ENCODE measurements at regions not wholly inside any gene's neighbourhood (a gene's known extent, or its start where the extent isn't known, plus 50 kb on each side); places are given as distances from the start of the nearest gene placed in this dataset.

DNA sequence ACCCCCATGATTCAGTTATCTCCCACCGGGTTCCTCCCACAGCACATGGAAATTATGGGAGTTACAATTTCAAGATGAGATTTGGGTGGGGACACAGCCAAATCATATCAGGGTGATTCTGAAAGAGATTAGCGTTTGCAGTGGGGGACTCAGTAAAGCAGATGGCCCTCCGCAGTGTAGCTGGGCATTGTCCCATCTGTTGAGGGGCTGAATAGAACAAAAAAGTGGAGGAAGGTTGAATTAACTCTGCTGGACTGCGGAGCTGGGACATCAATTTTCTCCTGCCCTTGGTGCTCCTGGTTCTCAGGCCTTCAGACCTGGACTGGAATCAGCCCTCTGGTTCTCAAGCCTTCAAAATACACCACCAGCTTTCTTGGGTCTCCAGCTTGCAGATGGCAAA is 55.2 kb upstream of the CACNA1A start:
- POLR2A ChIA-PET = no interaction called here
- Histone ChIP-seq H3K27ac (ENCODE audit: low read depth in 2 of 2, low read length in 1 of 2) (no peak overlapping the region), H3K4me1 (ENCODE audit: control insufficient read depth in 1 of 2, insufficient read depth in 2 of 2, low read depth in 1 of 2, low read length in 1 of 2) (no peaks in the 10 kb centered on the region), H3K9ac (no peak overlapping the region), H3K9me2 (no peaks in the 10 kb centered on the region), H3K4me2 (no peak overlapping the region), H4K20me1 (ENCODE audit: insufficient read depth) (no peaks in the 10 kb centered on the region), H2AFZ (ENCODE audit: low read depth) (no peak overlapping the region), H3F3A (replicated peaks; ENCODE audit: insufficient read depth) (no peaks in the 10 kb centered on the region), H3K4me3 (ENCODE audit: low read depth in 2 of 2, low read length in 1 of 2) (no peak overlapping the region), H3K9me3 (no peaks in the 10 kb centered on the region), H3K79me2 (ENCODE audit: insufficient read depth) (no peaks in the 10 kb centered on the region), H3K27me3 (ENCODE audit: insufficient read depth) (peaks cover 5% of the 10 kb centered on the region; the same call in 1 of the 2 replicates), H3K36me3 (replicated peaks in 1 of 2; ENCODE audit: control insufficient read depth in 1 of 2, insufficient read depth in 2 of 2, low read length in 1 of 2) (no peaks in the 10 kb centered on the region)
- WGBS (ENCODE audit: low lambda C conversion rate) = 8% methylated on average over 3 of the region's 4 CpGs
- CTCF ChIA-PET = interaction anchor here (0.9 kb wide), 1 partner anchor 28 kb away, joined by 3 read pairs; no protein-coding TSS in a partner anchor
- TF ChIP-seq GABPA (IDR thresholded peaks at IDR 0.05; ENCODE audit: low read depth) (no peak), EP300 (IDR thresholded peaks at IDR 0.05; ENCODE audit: borderline replicate concordance in 1 of 2, low read depth in 1 of 2, low read length in 1 of 2) (no peak), TAF1 (IDR thresholded peaks at IDR 0.05; ENCODE audit: borderline replicate concordance, low read depth, low read length) (no peak), FOXJ3 (CRISPR knock-in tag; IDR thresholded peaks at IDR 0.05) (no peak), JUND (IDR thresholded peaks at IDR 0.05) (no peak), RXRA (IDR thresholded peaks at IDR 0.05; ENCODE audit: borderline replicate concordance, low read depth) (no peak), TCF12 (IDR thresholded peaks at IDR 0.05) (no peak), NFIC (IDR thresholded peaks at IDR 0.05; ENCODE audit: borderline replicate concordance) (no peak), ELF1 (IDR thresholded peaks at IDR 0.05) (no peak), MXI1 (IDR thresholded peaks at IDR 0.05; ENCODE audit: low read depth, low read length) (no peak), POLR2AphosphoS5 (IDR thresholded peaks at IDR 0.05; ENCODE audit: low read depth, low read length) (no peak), MEF2A (IDR thresholded peaks at IDR 0.05; ENCODE audit: borderline replicate concordance, low read depth) (no peak)
- TF ChIP-seq, protein P1, sequence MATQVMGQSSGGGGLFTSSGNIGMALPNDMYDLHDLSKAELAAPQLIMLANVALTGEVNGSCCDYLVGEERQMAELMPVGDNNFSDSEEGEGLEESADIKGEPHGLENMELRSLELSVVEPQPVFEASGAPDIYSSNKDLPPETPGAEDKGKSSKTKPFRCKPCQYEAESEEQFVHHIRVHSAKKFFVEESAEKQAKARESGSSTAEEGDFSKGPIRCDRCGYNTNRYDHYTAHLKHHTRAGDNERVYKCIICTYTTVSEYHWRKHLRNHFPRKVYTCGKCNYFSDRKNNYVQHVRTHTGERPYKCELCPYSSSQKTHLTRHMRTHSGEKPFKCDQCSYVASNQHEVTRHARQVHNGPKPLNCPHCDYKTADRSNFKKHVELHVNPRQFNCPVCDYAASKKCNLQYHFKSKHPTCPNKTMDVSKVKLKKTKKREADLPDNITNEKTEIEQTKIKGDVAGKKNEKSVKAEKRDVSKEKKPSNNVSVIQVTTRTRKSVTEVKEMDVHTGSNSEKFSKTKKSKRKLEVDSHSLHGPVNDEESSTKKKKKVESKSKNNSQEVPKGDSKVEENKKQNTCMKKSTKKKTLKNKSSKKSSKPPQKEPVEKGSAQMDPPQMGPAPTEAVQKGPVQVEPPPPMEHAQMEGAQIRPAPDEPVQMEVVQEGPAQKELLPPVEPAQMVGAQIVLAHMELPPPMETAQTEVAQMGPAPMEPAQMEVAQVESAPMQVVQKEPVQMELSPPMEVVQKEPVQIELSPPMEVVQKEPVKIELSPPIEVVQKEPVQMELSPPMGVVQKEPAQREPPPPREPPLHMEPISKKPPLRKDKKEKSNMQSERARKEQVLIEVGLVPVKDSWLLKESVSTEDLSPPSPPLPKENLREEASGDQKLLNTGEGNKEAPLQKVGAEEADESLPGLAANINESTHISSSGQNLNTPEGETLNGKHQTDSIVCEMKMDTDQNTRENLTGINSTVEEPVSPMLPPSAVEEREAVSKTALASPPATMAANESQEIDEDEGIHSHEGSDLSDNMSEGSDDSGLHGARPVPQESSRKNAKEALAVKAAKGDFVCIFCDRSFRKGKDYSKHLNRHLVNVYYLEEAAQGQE (IDR thresholded peaks at IDR 0.05; ENCODE audit: low read depth, low read length) = no peak
- TF ChIP-seq, protein P2, sequence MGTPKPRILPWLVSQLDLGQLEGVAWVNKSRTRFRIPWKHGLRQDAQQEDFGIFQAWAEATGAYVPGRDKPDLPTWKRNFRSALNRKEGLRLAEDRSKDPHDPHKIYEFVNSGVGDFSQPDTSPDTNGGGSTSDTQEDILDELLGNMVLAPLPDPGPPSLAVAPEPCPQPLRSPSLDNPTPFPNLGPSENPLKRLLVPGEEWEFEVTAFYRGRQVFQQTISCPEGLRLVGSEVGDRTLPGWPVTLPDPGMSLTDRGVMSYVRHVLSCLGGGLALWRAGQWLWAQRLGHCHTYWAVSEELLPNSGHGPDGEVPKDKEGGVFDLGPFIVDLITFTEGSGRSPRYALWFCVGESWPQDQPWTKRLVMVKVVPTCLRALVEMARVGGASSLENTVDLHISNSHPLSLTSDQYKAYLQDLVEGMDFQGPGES (IDR thresholded peaks at IDR 0.05; ENCODE audit: low read depth, low read length) = no peak
- TF ChIP-seq, protein P3, sequence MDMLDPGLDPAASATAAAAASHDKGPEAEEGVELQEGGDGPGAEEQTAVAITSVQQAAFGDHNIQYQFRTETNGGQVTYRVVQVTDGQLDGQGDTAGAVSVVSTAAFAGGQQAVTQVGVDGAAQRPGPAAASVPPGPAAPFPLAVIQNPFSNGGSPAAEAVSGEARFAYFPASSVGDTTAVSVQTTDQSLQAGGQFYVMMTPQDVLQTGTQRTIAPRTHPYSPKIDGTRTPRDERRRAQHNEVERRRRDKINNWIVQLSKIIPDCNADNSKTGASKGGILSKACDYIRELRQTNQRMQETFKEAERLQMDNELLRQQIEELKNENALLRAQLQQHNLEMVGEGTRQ (IDR thresholded peaks at IDR 0.05; ENCODE audit: borderline replicate concordance, low read depth, low read length) = no peak
- DNase-seq = no peak

Measured in SK-N-SH (cell line).